GM18909 (cell line): ENCODE measurements at regions not wholly inside any gene's neighbourhood (a gene's known extent, or its start where the extent isn't known, plus 50 kb on each side); places are given as distances from the start of the nearest gene placed in this dataset.
A peak's percentile ranks its signal among the peaks of the same experiment; 100 is the strongest.

ENCODE experiments used
- ATAC-seq: cut with Tn5 transposase; IDR thresholded peaks from one replicate; pipeline ENCODE4 v1.9.1; 2021; ENCODE audit warnings: mild to moderate bottlenecking; ENCODE audit not compliant: unreplicated experiment, poor library complexity

DNA sequence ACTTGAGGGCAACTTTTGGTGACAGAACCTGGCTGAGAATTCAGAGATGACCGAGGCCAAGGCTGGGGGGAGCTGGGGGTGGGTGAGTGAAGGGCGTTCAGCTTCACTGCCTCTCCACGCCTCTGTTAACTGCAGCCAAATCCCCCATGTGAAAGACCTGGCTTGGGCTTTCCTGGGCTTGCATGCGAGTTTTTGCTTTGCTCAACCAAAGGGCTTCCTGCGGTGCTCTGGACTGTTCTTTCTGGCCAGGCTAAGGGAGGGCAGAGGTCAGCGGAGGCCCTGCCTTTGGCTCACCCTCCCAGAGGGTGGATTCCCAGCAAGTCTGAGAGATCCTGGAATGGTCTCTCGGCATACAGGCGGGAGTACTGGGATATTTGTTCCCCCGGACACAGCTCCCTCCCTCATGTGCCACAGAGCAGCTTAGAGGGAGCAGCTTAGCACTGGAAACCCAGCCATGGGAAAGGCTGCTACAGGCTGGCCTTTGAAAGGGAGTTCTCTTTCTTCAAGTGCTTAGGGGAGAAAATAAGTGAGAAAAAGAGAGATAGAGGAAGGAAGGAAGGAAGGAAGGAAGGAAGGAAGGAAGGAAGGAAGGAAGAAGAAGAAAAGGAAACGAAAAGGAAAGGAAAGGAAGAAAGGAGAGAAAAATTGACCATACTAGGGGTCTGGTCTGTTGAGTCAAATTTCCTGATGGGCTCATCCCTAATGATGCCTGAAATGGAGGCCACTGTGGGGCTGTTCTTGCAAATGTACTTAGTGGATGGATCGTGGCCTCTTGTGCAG, 158.8 kb downstream of the FGF18 start:
- no peak for ATAC-seq

DNA sequence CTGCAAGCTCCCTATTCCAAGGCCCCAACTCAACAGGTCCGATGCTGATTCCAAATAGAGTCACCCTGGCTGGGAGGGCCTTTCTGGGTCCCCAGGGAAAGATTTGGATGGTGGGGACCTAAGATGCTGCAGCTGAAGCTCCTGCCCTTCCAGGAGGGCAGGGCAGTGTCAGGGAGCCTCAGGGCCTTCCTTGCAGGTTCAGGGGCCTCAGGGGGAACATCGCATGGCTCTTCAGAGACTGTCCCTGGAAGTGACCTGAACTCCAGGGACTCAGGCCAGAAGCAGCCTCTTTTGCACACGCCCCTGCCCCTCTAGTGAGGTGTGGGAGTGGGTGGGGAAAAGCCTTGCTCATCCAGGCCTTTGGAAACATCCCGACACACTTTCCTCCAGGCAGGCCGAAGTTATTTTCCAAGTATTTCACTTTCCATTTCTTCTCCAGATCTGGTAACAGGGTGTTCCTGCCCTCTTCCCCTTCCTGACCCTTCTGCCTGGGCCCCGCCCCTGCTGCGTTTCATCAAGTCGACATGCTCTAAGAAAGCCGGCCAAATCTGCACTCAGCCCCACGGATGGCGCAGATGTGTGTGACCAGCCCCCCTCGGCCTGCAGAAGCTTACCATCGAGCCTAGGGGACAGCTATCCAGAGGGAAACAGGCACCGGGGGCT, 159.5 kb downstream of the FGF18 start:
- no peak for ATAC-seq

DNA sequence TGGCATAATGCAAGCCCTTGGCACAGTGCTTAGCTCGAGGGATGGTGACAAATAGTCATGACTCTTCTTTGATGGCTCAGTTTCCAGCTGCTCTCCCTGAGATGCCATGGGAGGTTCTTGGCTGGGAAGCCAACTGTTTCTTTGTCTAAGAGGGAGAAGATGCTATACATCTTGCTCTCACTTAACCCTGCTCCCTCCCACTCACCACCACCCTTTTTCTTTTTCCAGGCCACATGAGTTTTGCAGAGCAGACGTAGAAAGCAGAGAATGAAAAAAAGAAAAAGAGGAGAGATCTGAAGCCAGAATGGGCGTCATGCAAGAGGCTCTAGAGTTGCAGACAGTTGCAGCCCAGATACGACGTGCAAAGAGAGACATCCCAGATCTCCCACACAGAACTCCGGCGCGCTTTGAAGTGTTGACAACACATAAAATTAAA, 160.5 kb downstream of the FGF18 start:
- ATAC-seq, result no peak

DNA sequence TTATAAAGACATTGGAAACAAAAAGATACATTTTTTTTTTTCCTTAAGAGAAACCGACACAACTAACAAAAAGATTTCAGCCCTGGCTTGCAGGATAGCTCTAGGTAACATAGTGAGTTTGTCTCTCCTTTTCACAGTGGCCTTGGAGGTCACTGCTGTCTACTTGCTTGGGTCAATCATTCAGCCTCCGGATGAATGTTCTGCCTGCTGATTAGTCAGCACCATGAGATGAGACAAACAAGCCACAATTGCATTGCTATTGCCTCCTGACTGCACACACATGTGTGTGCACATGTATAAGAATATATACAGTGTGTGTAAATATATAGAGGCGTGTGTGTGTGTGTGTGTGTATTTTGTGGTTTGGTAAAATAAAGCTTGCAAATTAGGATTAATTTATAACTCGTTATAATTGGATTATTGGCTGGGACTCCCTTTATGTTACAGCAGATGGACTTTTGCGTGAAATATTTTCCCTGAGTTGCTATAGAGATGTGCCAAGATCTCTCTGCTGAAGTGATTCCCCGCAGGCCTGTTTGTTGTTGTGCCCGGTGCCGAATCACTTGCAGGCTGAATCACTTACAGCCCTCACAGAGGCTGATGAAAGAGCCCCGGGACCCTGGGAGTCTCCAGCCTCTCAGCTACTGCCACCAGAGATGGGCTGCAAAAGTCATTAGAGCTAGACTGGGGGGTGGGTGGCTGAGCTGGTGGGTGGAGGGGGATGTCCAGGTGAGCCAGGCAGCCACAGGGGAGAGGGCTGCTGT, 161.2 kb downstream of the FGF18 start:
- no peak for ATAC-seq

DNA sequence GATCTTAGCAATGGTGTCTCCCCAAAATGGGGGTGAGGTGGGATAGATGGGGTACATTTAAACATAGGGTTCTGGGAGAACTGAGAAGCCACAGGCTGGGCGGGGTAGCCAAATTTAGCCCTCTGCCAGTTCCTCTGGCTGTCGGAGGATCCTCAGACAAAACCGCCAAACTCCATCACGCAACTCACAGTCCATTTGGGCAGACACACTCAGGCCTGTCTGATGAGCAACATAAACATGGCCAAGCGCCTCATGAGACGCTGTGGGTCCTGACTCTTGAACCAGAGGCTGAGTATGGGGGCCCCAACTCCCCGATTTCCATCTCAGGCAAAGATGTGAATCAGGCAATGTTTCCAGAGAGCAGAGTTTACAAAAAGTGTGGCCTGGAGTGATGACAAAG, 162.3 kb downstream of the FGF18 start:
- no peak for ATAC-seq

DNA sequence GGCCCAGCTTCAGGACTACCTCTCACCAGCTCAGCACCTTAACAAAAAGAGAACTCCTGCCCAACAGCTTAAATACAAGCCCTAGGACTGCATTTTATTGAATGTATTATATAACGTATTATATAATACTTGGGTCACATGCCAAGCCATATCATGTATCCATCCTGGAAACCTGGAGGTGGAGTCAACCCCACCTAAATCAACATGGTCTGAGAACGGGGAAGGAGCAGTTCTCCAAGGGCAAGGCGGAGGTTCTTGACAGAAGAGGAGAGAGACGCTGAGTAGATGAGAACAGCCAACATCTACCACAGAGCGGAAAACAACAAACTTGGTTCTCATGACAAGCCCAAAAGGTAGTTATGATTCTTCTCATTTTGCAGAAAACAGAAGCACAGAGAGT, 163.4 kb downstream of the FGF18 start:
- no peak for ATAC-seq

DNA sequence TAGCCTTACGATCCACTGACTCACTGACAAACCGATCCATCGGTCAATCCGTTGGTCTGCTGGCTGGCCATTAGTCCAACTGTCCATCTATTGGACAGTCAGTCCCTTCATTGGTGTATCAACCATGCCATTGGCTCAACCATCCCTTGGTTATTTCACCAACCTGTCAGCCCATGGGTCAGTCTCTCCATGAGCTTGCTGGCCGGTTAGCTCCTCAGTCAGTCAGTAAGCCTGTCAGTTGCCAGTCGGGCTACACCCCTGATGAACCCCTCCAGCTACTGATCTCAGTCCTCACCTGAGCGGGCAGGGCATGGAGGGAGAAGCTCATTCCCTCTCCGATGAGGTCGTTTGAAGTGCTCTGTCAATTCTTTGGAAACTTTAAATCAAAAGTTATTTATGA, 166.5 kb downstream of the FGF18 start:
- ATAC-seq, result no peak

DNA sequence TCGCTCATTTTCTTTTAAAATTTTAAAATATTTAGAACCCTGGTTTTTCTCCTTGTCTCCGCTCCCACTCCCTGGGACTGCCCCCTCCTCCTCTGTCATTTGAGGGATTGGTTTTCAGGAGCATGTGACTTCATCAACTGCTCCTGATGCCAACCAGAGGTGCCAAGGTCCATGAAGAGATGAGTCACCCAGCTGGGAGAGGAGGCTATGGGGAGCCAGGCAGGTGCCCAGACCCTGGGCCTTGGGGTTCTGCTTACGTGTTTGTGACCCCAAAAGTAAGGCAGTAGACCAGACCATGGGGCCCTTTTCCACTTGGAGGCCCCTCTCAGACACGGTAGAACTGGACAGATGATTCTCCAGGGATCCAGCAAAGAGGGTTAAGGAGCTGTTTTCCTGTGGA, 167.0 kb downstream of the FGF18 start:
- ATAC-seq, result no peak

DNA sequence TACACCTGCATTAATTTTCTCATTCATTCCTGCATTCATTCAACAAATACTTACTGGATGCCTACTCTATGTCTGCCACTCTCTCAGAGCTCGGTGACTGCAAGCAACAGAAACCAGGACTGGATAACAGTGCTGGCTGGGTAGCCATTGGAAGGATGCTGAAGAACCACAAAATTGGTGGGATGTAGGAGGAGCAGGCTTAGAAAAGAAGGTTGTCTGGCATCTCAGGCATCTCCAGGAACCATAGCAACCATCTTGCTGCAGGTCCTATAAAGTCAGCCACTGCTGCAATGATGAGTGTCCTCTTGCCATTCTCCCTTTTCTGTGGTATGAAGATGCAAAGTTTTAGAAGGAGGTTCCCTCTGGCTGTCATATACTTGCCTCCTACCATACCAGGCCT, 168.6 kb downstream of the FGF18 start:
- ATAC-seq, result no peak

DNA sequence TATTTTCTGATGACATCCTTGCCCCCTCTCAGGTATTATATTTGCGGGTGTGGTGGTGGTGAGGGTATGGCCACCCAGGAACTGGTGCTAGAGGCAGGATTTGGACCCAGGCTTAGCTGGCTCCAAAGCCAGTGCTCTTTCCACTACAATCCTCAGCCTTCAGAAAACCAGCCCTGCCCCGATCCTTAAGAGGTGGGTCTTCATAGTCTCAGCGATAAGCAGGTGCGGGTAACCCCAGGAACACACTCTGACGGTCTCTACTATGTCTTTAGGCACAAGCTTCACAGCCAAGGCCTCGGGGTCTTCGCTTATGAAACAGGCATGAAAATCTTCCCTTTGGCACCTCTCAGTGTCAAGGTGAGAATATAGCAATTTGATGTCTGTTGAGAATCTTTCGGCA, 169.3 kb downstream of the FGF18 start:
- ATAC-seq, result no peak

DNA sequence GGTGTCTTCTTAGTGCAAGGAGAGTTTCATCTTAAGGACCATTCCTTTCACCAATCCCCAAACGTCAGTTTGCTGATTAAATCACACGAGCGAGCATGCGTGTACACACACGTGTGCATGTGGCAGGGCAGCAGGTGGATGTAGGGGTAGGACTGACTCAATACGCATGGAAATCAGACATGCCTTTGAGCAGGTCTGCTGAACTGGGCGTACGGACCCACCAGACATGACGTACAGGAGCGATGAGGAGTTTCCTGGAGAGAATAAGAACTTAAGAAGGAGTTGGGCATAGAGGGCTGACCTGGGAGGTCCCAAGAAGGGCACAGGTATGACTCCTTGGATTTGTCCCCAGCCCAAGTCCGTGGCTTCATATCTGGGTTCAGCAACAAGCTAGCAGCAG, 170.0 kb downstream of the FGF18 start:
- no peak for ATAC-seq

DNA sequence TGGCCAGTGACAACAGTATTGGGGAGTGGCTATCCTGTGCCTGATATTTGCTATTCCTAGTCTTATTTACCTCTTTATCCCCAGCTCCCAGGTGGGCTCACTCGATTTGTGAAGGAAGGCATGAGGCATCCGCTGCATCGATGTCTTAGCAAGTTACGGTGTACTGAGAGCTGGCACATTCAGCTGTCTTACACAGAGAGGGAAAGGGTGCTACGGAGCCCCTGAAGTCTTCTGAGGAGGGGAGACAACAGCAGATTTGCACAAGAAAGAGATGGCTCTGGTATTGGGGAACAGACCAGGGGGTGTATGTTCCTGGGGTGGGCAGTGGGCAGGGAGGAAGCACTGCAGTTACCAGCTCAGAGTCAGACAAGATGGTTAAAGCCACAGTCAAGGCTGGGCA, 172.6 kb downstream of the FGF18 start:
- no peak for ATAC-seq

DNA sequence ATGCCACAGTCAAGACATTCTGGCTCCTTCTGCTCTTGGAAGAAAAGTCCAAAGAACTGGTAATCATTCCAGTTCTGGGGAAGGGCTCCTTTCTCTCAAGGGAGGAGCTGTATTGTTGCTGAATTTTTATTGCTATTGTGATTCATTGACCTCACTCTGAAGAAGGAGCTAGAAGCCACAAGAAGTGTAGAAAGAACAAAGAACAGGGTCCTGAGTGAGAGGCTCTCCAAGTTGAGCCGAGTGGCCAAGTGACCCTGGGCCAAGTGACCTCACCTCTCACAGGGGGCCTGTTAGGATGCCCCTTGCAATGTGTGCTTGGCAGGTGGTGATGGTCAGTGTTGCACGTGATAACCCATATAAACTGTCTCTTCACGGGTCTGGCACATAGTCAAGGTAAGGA, 173.3 kb downstream of the FGF18 start:
- no peak for ATAC-seq

DNA sequence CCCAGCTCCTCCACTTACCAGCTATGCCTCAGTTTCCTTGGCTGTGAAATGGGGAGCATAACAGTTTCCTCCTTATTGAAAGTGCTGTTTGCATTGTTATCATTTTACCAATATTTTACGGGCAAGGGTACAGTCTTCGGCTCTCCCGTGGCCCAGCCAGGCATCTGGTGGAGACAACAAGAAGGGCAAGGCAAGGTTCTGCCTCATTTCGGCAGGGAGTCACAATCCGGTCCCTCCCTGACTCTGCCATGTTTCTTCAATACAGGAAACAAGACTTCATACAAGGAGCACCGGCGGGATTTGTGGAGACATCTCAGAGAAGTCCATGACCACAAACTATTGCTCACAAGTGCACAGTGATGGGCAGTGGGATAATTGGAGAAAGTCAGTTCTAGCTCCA, 174.0 kb downstream of the FGF18 start:
- no peak for ATAC-seq

DNA sequence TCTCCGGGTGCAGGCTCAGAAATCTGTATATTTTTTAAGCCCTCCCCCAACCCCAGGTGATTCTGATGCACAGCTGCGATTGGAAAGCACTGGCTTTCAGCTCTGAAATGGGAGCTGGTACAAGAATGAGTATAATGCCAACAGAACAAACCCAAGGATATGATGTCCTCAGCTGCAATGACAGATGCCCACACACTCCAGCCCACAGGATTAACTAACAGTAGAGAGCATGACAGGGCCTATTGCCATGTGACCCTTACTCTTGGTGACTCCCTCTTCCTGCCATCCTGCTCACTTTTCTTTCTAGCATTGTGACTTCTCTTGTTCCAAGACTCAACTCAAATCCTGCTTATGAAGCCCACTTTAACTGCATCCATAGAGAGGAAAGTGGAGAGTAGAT, 174.5 kb downstream of the FGF18 start:
- ATAC-seq, result no peak

DNA sequence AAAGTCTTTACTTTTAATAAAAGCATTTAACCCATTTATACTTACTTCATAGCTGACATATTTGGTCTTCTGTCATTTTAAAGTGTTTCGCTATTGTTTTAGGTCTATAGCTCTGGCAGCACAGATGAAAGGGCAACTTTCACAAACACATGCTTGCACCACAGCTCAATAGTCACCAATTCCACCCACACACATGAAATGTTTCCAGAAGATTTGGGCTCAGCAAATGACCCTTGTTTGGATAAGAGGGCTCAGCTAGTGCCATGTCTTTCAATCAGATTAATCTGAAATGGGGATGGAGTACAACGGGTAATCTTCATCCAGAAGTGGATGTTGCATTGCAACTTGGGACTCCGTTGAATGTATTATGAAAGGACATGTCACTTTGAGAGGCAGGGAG, 176.0 kb downstream of the FGF18 start:
- ATAC-seq, result no peak

DNA sequence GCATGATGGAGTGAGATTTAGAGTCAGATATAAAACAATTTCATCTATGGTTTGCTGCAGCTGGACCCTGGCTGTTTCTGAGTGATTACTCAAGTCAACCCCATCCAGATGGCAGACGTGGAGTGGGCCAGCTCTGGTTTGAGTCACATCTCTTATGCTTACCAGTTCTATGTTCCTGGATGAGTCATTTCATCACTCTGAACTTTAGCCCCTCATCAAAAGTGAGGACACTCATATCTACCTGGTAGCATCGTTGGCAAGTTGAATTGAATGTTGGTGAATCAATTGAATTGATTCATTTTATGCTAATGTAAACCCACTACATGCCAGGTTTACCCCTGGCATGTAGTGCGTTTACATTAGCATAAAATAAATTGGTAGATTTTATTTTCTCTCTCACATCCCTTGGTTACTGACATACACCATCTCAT, 176.4 kb downstream of the FGF18 start:
- ATAC-seq, result peak; percentile 56

DNA sequence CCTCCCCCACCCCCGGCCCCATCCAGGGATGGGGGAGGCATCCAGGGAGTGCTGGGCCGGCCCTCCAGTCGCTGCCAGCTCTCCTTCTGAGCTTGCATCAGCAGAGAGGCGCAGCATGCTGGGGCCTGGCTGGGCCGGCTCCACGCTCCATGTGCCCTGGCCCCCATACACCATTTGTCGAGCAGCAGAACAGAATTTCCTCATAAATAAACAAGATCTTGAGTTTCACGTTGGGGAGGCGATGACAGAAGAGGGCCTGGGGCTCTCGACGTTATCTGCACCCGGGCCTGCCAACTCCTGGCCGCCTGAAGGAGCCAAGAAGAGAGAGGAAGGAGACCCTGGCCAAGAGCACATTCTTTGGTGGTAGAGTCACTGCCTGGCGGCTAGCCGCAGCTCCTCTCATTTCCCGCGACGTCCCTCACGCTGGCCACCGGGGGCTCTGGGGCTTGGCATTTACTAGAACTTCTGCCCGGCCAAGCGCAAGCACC, 177.0 kb downstream of the FGF18 start:
- no peak for ATAC-seq

DNA sequence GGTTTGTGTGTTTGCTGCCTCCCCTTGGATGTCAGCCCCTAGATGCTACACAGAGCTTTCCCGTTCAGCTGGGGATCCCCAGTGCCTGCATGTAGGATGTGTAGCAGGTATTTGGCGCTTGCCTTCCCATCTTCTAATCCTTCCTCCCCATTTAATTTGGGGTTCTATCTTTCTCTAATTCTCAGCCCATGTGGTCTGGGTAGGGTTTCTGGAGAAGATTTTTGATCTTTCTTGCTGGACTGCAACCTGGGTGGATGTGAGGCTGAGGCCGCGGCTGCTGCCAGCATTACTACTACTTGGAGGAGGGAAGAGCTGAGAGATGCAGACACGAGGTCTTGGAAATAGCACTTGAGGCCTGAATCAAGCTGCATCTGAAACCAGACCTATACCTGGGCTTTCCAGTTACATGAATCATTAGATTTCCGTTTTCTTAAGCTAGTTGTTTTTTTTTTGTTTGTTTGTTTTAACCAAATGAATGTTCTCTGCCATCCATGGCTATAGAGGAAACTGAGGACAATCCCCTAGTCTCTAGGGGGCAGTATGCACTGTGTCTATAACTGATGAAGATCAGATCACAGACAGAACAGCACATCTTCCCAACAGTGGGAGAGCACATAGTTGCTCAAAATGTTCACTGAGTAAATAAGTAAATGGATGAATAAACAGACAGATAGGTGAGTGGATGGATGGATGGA, 178.6 kb downstream of the FGF18 start:
- ATAC-seq, result no peak

DNA sequence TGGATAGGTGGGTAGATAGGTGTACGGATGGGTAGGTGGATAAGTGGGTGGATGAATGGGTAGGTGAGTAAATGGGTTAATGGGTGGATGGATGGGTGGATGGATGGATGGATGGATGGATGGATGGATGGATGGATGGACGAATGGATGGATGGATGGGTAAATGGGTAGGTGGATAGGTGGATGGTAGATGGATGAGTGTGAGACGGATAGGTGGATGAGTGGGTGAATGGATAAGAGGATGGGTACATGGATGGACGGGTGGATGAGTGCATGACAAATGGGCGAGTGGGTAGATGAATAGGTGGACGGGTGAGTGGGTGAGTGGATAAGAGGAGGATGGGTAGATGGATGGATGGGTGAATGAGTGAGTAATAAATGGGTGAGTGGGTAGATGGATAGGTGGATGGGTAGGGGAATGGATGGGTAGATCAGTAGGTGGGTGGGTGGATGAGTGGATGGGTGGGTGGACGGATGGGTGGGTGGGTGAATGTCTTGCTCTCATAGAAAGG, 179.2 kb downstream of the FGF18 start:
- ATAC-seq, result no peak
